A549 (cell line): ENCODE measurements at regions not wholly inside any gene's neighbourhood (a gene's known extent, or its start where the extent isn't known, plus 50 kb on each side); places are given as distances from the start of the nearest gene placed in this dataset.

ENCODE experiments used
- EP300 ChIP-seq, 2 experiments: fragments of >200 bp; sonication (Bioruptor Twin); formaldehyde crosslinking; IDR thresholded peaks; 2 replicates in 1 of 2; 3 replicates in 1 of 2; pipeline ENCODE4 v1.6.1; 2016 to 2017
- HDAC2 ChIP-seq: fragments of 200-600 bp; sonication (generic); IDR thresholded peaks from 2 replicates; pipeline ENCODE4 v1.6.1; 2016
- MAFK ChIP-seq: fragments of 450-650 bp; IDR thresholded peaks from 2 replicates; pipeline ENCODE4 v1.6.1; 2014; ENCODE audit not compliant: partially characterized antibody
- MAZ ChIP-seq: fragments of 150-350 bp; IDR thresholded peaks from 2 replicates; pipeline ENCODE4 v1.6.1; 2014; ENCODE audit warnings: antibody characterized with exemption, low read depth, low read length, borderline replicate concordance
- NPAS2 ChIP-seq: fragments of 250-450 bp; sonication (Bioruptor Pico); IDR thresholded peaks from 2 replicates; pipeline ENCODE4 v1.8.0; 2022; ENCODE audit warnings: mild to moderate bottlenecking, moderate library complexity, borderline replicate concordance
- POLR2A ChIP-seq: IDR thresholded peaks from 2 replicates; pipeline ENCODE4 v1.6.1; 2012; ENCODE audit warnings: mild to moderate bottlenecking, low read length
- TF ChIP-seq, protein P1 (sequence below): fragments of >200 bp; sonication (Bioruptor Twin); formaldehyde crosslinking; IDR thresholded peaks from 3 replicates; pipeline ENCODE4 v1.5.1; 2016
- TF ChIP-seq, protein P2 (sequence below): IDR thresholded peaks from 2 replicates; pipeline ENCODE4 v1.6.1; 2012
- TF ChIP-seq, protein P3 (sequence below): fragments of 200-600 bp; sonication (generic); IDR thresholded peaks from 2 replicates; pipeline ENCODE4 v1.6.1; 2016; ENCODE audit warnings: antibody characterized with exemption, mild to moderate bottlenecking, moderate library complexity
- TF ChIP-seq, protein P4 (sequence below): fragments of 450-650 bp; IDR thresholded peaks from 2 replicates; pipeline ENCODE4 v1.6.1; 2014; ENCODE audit warnings: antibody characterized with exemption

DNA sequence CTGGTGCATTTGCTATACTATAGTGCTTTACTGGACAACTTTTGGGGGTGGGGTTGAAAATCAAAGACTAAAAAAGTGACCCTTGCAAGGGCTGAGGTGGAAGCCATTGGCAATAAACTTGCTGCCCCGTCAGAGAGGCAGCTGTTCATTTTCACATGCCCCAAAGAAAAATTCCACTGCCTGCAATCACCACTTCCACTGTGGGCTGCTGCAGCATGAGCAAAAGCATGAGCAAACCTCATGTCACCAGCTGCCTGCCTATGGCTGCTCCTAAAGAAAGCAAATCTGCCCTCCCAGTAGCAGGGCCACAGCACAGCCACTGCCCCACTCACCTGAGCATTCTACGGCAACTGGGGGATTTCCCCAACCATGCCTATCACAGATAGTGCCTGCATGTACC lies 290.0 kb downstream of the PAX1 start:
- TF ChIP-seq HDAC2, result no peak
- TF ChIP-seq, protein P1, sequence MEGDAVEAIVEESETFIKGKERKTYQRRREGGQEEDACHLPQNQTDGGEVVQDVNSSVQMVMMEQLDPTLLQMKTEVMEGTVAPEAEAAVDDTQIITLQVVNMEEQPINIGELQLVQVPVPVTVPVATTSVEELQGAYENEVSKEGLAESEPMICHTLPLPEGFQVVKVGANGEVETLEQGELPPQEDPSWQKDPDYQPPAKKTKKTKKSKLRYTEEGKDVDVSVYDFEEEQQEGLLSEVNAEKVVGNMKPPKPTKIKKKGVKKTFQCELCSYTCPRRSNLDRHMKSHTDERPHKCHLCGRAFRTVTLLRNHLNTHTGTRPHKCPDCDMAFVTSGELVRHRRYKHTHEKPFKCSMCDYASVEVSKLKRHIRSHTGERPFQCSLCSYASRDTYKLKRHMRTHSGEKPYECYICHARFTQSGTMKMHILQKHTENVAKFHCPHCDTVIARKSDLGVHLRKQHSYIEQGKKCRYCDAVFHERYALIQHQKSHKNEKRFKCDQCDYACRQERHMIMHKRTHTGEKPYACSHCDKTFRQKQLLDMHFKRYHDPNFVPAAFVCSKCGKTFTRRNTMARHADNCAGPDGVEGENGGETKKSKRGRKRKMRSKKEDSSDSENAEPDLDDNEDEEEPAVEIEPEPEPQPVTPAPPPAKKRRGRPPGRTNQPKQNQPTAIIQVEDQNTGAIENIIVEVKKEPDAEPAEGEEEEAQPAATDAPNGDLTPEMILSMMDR, result no peak
- TF ChIP-seq NPAS2 (CRISPR knock-in tag), result no peak
- no peak for TF ChIP-seq POLR2A
- TF ChIP-seq, protein P2, sequence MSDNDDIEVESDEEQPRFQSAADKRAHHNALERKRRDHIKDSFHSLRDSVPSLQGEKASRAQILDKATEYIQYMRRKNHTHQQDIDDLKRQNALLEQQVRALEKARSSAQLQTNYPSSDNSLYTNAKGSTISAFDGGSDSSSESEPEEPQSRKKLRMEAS, result no peak
- no peak for TF ChIP-seq MAZ
- TF ChIP-seq, protein P3, sequence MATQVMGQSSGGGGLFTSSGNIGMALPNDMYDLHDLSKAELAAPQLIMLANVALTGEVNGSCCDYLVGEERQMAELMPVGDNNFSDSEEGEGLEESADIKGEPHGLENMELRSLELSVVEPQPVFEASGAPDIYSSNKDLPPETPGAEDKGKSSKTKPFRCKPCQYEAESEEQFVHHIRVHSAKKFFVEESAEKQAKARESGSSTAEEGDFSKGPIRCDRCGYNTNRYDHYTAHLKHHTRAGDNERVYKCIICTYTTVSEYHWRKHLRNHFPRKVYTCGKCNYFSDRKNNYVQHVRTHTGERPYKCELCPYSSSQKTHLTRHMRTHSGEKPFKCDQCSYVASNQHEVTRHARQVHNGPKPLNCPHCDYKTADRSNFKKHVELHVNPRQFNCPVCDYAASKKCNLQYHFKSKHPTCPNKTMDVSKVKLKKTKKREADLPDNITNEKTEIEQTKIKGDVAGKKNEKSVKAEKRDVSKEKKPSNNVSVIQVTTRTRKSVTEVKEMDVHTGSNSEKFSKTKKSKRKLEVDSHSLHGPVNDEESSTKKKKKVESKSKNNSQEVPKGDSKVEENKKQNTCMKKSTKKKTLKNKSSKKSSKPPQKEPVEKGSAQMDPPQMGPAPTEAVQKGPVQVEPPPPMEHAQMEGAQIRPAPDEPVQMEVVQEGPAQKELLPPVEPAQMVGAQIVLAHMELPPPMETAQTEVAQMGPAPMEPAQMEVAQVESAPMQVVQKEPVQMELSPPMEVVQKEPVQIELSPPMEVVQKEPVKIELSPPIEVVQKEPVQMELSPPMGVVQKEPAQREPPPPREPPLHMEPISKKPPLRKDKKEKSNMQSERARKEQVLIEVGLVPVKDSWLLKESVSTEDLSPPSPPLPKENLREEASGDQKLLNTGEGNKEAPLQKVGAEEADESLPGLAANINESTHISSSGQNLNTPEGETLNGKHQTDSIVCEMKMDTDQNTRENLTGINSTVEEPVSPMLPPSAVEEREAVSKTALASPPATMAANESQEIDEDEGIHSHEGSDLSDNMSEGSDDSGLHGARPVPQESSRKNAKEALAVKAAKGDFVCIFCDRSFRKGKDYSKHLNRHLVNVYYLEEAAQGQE, result no peak
- no peak for TF ChIP-seq MAFK
- no peak for TF ChIP-seq EP300 (IDR thresholded peaks at IDR 0.05)
- TF ChIP-seq, protein P4, sequence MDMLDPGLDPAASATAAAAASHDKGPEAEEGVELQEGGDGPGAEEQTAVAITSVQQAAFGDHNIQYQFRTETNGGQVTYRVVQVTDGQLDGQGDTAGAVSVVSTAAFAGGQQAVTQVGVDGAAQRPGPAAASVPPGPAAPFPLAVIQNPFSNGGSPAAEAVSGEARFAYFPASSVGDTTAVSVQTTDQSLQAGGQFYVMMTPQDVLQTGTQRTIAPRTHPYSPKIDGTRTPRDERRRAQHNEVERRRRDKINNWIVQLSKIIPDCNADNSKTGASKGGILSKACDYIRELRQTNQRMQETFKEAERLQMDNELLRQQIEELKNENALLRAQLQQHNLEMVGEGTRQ, result no peak
